ENCODE measurements at regions not wholly inside any gene's neighbourhood (a gene's known extent, or its start where the extent isn't known, plus 50 kb on each side); places are given as distances from the start of the nearest gene placed in this dataset.

DNA sequence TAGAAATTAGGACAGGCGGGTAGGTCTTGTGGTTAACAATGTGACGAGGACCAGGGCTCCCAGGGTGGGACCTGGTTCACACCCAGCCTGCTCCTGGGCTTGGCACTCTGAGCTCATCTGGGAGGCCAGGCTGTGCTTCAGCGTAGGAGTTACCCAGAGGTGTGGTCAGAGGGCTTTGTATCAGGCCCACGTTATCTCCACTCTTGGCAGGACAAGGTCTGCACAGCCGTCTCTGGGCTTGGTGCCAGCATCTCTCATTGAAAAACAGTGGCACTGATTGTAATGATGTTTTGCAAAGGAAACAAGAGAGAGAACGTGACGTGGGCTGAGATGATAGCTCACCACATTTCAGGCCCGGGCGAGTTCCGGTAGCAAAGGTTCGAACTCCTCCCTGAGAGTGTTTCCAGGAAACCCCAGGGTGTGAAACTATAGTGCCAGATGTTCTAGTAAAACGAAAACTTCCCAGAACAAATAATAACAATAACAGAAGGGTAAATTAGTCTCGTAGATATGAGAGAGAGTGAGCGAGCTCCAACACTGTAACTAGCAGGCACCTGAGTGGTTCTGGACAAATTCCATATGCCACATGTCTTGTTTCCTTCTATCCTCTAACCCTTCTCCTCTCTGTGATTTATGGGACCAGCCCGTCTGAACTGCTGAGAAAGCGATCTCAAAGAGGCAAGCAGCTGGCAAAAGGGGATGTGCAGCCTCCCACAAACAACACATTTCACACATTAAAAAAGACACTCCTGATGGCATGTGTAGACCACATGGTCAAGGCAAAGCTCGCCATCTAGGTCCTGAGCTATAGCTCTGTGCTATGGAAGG is 227.3 kb downstream of the KTN1 start:
- Mint-ChIP-seq H3K27me3 (ENCODE audit: unreplicated experiment) (peaks cover 2% of the 10 kb centered on the region), H3K9me3 (ENCODE audit: unreplicated experiment) (peaks cover 2% of the 10 kb centered on the region), H3K4me3 (ENCODE audit: unreplicated experiment) (no peak overlapping the region), H3K36me3 (ENCODE audit: unreplicated experiment) (peaks cover 9% of the 10 kb centered on the region), H3K4me1 (ENCODE audit: low read depth, unreplicated experiment) (no peaks in the 10 kb centered on the region), H3K27ac (ENCODE audit: unreplicated experiment) (no peak overlapping the region)
- DNase-seq = no peak
- TF ChIP-seq, protein P1, sequence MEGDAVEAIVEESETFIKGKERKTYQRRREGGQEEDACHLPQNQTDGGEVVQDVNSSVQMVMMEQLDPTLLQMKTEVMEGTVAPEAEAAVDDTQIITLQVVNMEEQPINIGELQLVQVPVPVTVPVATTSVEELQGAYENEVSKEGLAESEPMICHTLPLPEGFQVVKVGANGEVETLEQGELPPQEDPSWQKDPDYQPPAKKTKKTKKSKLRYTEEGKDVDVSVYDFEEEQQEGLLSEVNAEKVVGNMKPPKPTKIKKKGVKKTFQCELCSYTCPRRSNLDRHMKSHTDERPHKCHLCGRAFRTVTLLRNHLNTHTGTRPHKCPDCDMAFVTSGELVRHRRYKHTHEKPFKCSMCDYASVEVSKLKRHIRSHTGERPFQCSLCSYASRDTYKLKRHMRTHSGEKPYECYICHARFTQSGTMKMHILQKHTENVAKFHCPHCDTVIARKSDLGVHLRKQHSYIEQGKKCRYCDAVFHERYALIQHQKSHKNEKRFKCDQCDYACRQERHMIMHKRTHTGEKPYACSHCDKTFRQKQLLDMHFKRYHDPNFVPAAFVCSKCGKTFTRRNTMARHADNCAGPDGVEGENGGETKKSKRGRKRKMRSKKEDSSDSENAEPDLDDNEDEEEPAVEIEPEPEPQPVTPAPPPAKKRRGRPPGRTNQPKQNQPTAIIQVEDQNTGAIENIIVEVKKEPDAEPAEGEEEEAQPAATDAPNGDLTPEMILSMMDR (IDR thresholded peaks at IDR 0.05; ENCODE audit: partially characterized antibody, unreplicated experiment) = no peak

DNA sequence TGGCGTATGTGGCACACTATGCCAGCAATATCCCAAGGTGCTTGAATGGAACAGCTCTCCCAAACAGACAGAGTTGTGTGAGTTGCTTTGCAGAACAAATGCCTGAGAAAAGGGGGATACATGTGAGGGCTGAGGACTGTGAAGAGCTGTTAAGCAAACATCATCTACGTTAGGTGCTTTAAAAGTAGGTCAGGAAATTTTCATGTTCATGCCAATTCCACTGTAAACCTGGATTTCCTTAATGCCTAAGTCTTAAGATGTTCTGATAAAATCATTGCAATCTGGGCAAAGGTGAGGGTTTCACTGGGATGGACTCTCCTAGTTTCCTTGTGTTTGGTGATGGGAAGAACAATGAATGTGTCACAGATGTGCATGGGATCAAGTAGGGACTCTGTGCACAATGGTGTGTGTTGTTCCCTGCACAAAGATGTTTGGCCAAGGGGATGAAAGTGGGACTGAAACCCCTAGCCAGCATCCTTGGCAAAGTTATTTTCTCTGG is 227.9 kb downstream of the KTN1 start:
- TF ChIP-seq, protein P1 (IDR thresholded peaks at IDR 0.05; ENCODE audit: partially characterized antibody, unreplicated experiment) = no peak
- Mint-ChIP-seq H3K4me1 (ENCODE audit: low read depth, unreplicated experiment) (no peaks in the 10 kb centered on the region), H3K4me3 (ENCODE audit: unreplicated experiment) (no peak overlapping the region), H3K9me3 (ENCODE audit: unreplicated experiment) (peaks cover 4% of the 10 kb centered on the region), H3K27me3 (ENCODE audit: unreplicated experiment) (peaks cover 2% of the 10 kb centered on the region), H3K36me3 (ENCODE audit: unreplicated experiment) (peaks cover 6% of the 10 kb centered on the region), H3K27ac (ENCODE audit: unreplicated experiment) (no peak overlapping the region)
- no peak for DNase-seq

DNA sequence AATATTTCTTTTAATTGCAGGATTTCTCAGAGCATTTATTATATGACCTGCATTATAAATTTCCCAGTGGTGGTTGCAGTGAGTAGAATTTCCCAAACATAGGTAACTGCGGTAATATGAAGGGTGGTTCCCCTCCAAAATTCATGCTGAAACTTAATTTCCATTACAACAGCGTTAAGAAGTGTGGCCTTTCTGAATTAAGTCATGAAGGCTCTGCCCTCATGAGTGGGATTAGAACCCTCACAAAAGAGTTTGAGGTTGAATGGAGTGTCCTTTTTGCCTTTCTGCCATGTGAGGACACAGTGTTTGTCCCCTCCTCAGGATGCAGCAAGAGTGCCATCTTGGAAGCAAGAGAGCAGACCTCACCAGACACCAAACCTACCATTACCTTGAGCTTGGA is 233.6 kb downstream of the KTN1 start:
- no peaks in the 10 kb centered on the region for H3K4me1 Mint-ChIP-seq (ENCODE audit: low read depth, unreplicated experiment)

DNA sequence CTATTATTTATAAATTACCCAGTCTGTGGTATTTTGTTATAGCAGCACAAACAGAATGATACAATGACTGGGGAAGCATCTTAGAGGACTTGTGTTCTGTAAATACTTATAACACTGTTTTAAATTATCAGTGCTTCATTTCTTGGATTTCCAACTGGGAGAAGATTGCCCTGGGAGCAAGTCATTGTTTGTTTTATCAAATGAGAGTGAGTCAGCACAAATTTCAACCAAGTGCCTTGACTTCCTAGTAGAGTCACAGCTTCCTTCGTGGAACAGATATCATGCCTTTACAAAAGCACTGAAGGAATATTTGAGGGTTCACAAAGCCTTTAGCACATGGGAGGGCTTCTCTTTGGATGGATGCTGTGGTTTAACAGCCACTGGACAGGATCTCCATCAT is 234.1 kb downstream of the KTN1 start:
- Mint-ChIP-seq H3K9me3 (ENCODE audit: unreplicated experiment) (peaks cover 6% of the 10 kb centered on the region), H3K27ac (ENCODE audit: unreplicated experiment) (no peak overlapping the region), H3K36me3 (ENCODE audit: unreplicated experiment) (peaks cover 18% of the 10 kb centered on the region)

More for the DNA sequence above, 233.6 kb downstream of the KTN1 start:
- Mint-ChIP-seq H3K27ac (ENCODE audit: unreplicated experiment) (no peak overlapping the region), H3K36me3 (ENCODE audit: unreplicated experiment) (peaks cover 18% of the 10 kb centered on the region), H3K4me3 (ENCODE audit: unreplicated experiment) (no peak overlapping the region), H3K9me3 (ENCODE audit: unreplicated experiment) (peaks cover 6% of the 10 kb centered on the region), H3K27me3 (ENCODE audit: unreplicated experiment) (peaks cover 2% of the 10 kb centered on the region)
- no peak for DNase-seq
- TF ChIP-seq, protein P1 (IDR thresholded peaks at IDR 0.05; ENCODE audit: partially characterized antibody, unreplicated experiment) = no peak

More for the DNA sequence above, 234.1 kb downstream of the KTN1 start:
- no peaks in the 10 kb centered on the region for H3K4me1 Mint-ChIP-seq (ENCODE audit: low read depth, unreplicated experiment)
- DNase-seq = no peak
- TF ChIP-seq, protein P1 (IDR thresholded peaks at IDR 0.05; ENCODE audit: partially characterized antibody, unreplicated experiment) = no peak
- peaks cover 2% of the 10 kb centered on the region for H3K27me3 Mint-ChIP-seq (ENCODE audit: unreplicated experiment)
- no peak overlapping the region for H3K4me3 Mint-ChIP-seq (ENCODE audit: unreplicated experiment)

Measured in glutamatergic neuron (in vitro differentiated cells).